ENCODE measurements at regions not wholly inside any gene's neighbourhood (a gene's known extent, or its start where the extent isn't known, plus 50 kb on each side); places are given as distances from the start of the nearest gene placed in this dataset.

DNA sequence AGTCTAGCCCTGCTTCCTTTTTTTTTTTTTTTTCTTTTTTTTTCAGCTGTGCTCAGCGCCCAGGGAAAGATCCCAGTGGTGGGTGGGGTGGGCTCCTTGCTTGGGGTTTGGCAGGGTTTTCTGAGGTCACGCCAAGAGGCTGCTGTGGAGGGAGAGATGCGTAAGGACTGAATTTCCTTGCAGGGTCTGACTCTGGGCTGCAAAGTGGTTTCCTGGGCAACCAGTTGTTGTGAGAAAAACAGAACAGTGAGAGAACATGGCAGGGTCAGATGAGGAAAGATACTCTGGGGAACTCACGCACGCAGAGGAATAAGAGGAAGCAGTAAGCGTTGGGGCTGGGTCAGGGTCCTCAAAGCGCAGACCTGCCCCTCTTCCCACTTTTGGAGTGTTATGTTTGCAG lies 119.5 kb downstream of the IRF8 start:
- peak; percentile 24; the same call in 1 of the 2 replicates for TF ChIP-seq SPI1 (IDR thresholded peaks at IDR 0.05; ENCODE audit: borderline replicate concordance, low read depth)
- TF ChIP-seq POLR2AphosphoS5 (IDR thresholded peaks at IDR 0.05; ENCODE audit: low read depth) = no peak
- Histone ChIP-seq H3K27ac (replicated peaks) (peak overlapping the region; percentile 53), H3K27me3 (ENCODE audit: insufficient read depth, poor library complexity, severe bottlenecking) (no peaks in the 10 kb centered on the region), H3K4me3 (replicated peaks; ENCODE audit: insufficient read depth, low read length) (no peak overlapping the region)
- DNase-seq (ENCODE audit: low read depth in 1 of 2, low spot score in 1 of 2) = peak; percentile 58 to 85

DNA sequence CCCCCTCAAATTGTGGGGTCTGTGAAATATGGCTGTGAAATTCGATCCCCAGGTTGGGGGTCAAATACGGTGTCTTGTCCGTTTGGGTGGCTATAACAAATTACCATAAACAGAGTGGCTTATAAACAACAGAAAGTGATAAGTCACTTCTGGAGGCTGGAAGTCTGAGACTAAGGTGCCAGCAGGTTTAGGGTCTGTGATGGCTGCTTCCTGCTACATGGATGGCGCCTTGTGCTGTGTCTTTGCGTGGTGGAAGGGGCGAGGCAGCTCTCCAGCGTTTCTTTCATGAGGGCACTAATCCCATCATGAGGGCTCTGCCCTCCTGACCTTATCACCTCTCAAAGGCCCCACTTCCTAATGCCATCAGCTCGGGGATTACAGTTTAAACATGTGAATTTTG lies 120.0 kb downstream of the IRF8 start:
- no peaks in the 10 kb centered on the region for H3K27me3 ChIP-seq (ENCODE audit: insufficient read depth, poor library complexity, severe bottlenecking)
- TF ChIP-seq POLR2AphosphoS5 (IDR thresholded peaks at IDR 0.05; ENCODE audit: low read depth) (no peak), GABPA (IDR thresholded peaks at IDR 0.05; ENCODE audit: low read depth) (no peak), CTCF (IDR thresholded peaks at IDR 0.05; ENCODE audit: insufficient read depth, low read length) (no peak), SPI1 (IDR thresholded peaks at IDR 0.05; ENCODE audit: borderline replicate concordance, low read depth) (no peak)
- TF ChIP-seq, protein P1, sequence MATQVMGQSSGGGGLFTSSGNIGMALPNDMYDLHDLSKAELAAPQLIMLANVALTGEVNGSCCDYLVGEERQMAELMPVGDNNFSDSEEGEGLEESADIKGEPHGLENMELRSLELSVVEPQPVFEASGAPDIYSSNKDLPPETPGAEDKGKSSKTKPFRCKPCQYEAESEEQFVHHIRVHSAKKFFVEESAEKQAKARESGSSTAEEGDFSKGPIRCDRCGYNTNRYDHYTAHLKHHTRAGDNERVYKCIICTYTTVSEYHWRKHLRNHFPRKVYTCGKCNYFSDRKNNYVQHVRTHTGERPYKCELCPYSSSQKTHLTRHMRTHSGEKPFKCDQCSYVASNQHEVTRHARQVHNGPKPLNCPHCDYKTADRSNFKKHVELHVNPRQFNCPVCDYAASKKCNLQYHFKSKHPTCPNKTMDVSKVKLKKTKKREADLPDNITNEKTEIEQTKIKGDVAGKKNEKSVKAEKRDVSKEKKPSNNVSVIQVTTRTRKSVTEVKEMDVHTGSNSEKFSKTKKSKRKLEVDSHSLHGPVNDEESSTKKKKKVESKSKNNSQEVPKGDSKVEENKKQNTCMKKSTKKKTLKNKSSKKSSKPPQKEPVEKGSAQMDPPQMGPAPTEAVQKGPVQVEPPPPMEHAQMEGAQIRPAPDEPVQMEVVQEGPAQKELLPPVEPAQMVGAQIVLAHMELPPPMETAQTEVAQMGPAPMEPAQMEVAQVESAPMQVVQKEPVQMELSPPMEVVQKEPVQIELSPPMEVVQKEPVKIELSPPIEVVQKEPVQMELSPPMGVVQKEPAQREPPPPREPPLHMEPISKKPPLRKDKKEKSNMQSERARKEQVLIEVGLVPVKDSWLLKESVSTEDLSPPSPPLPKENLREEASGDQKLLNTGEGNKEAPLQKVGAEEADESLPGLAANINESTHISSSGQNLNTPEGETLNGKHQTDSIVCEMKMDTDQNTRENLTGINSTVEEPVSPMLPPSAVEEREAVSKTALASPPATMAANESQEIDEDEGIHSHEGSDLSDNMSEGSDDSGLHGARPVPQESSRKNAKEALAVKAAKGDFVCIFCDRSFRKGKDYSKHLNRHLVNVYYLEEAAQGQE (IDR thresholded peaks at IDR 0.05; ENCODE audit: insufficient replicate concordance, low read depth) = no peak
- peak overlapping the region; percentile 31 for H3K27ac ChIP-seq (replicated peaks)
- no peak for DNase-seq (ENCODE audit: low read depth in 1 of 2, low spot score in 1 of 2)
- no peak overlapping the region for H3K4me3 ChIP-seq (replicated peaks; ENCODE audit: insufficient read depth, low read length)

DNA sequence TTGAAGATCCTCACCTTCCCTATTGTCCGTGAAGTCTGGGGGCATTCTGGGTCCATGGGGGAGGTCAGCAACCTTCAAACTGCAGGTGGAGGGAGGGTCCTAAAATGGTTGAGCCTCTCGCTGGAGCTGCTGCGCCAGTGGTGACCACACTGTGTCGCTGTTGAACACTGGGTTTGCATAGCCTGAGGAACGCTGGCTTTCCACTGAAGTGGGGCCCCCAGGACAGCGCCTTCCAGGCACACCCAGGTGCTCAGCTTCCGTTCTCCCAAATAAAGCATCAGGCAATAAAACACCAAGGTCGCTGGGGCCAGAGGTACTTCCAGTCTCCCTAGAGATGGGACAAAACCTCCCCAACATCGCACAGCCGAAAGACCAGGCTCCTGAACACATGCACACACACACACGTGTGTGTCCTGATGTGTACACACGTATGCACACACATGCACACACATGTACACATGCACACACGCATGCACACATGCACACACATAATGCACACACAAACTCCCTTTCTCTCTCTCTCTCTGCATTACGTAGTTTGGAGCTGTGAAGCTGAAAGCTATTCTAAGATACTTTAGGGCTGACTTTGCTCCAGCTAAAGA lies 120.6 kb downstream of the IRF8 start:
- Histone ChIP-seq H3K4me3 (replicated peaks; ENCODE audit: insufficient read depth, low read length) (no peak overlapping the region), H3K27me3 (ENCODE audit: insufficient read depth, poor library complexity, severe bottlenecking) (no peaks in the 10 kb centered on the region), H3K27ac (replicated peaks) (no peak overlapping the region; the same call in 1 of the 2 replicates)
- no peak for TF ChIP-seq POLR2AphosphoS5 (IDR thresholded peaks at IDR 0.05; ENCODE audit: low read depth)
- TF ChIP-seq SPI1 (IDR thresholded peaks at IDR 0.05; ENCODE audit: borderline replicate concordance, low read depth) = no peak
- TF ChIP-seq CTCF (IDR thresholded peaks at IDR 0.05; ENCODE audit: insufficient read depth, low read length) = no peak
- no peak for TF ChIP-seq GABPA (IDR thresholded peaks at IDR 0.05; ENCODE audit: low read depth)
- TF ChIP-seq, protein P1 (IDR thresholded peaks at IDR 0.05; ENCODE audit: insufficient replicate concordance, low read depth) = no peak
- DNase-seq (ENCODE audit: low read depth in 1 of 2, low spot score in 1 of 2) = no peak

- no peaks in the 10 kb centered on the region for H3K27me3 ChIP-seq (ENCODE audit: insufficient read depth, poor library complexity, severe bottlenecking)
- H3K27ac ChIP-seq (replicated peaks) = no peak overlapping the region
- TF ChIP-seq SPI1 (IDR thresholded peaks at IDR 0.05; ENCODE audit: borderline replicate concordance, low read depth) (no peak), GABPA (IDR thresholded peaks at IDR 0.05; ENCODE audit: low read depth) (no peak), CTCF (IDR thresholded peaks at IDR 0.05; ENCODE audit: insufficient read depth, low read length) (no peak), POLR2AphosphoS5 (IDR thresholded peaks at IDR 0.05; ENCODE audit: low read depth) (no peak)
- TF ChIP-seq, protein P1 (IDR thresholded peaks at IDR 0.05; ENCODE audit: insufficient replicate concordance, low read depth) = no peak
- H3K4me3 ChIP-seq (replicated peaks; ENCODE audit: insufficient read depth, low read length) = no peak overlapping the region
- no peak for DNase-seq (ENCODE audit: low read depth in 1 of 2, low spot score in 1 of 2)
Measured at GRCh38 chr16:86020971-86021370, 122.0 kb downstream of the IRF8 start.

Data from HL-60 (cell line).